HepG2 (cell line): ENCODE measurements at regions not wholly inside any gene's neighbourhood (a gene's known extent, or its start where the extent isn't known, plus 50 kb on each side); places are given as distances from the start of the nearest gene placed in this dataset.
A peak's percentile ranks its signal among the peaks of the same experiment; 100 is the strongest.

ENCODE experiments used
- ATAC-seq: fragments of 200-7000 bp; cut with Tn5 transposase; 3 replicates; pipeline ENCODE4 v1.9.1; 2020; ENCODE audit warnings: mild to moderate bottlenecking, moderate library complexity
- BruUV-seq: library from RNA; stranded (reverse); fragments of 400-500 nt; replicated peaks from 2 replicates; lab custom pipeline; 2021; lab: Mats Ljungman, UMichigan
- CTCF ChIA-PET: fragments of 300-600 bp; formaldehyde crosslinking; extraction: SDS; loops from one replicate; lab custom pipeline; 2021; ENCODE audit warnings: low total read pairs, inconsistent platforms, low intra/inter-chr PET ratio; lab: Yijun Ruan, JAX
- POLR2A ChIA-PET: fragments of 350-600 bp; sonication (Branson Sonifier 250); formaldehyde crosslinking; loops from one replicate; lab custom pipeline; 2020; ENCODE audit warnings: antibody characterized with exemption, inconsistent platforms; lab: Yijun Ruan, JAX
- DNase-seq: peaks from one replicate; pipeline ENCODE4 v3.0.0-alpha.2; 2015; ENCODE audit warnings: low spot score
- FAIRE-seq: peaks from 3 replicates; lab custom pipeline; 2011; peaks lifted over from hg19 to GRCh38; lab: Jason Lieb, UNC
- H2AFZ ChIP-seq: one replicate; pipeline ENCODE4 v1.6.1; 2011; ENCODE audit warnings: low read length, inconsistent platforms
- H3K27ac ChIP-seq: fragments of 300-600 bp; 3 replicates; pipeline ENCODE4 v1.8.0; 2011; ENCODE audit warnings: mixed run types, mild to moderate bottlenecking, mixed read lengths, low read length, inconsistent platforms; ENCODE audit not compliant: insufficient read depth; ENCODE audit errors: extremely low read length
- H3K27me3 ChIP-seq, 2 experiments: fragments of 200-600 bp in 1 of 2; 2 replicates in 1 of 2; 3 replicates in 1 of 2; pipeline versions ENCODE4 v1.6.0 to v1.8.0; 2011; ENCODE audit warnings: low read length in 2 of 2, mild to moderate bottlenecking in 2 of 2, moderate library complexity in 2 of 2, inconsistent platforms in 1 of 2; ENCODE audit not compliant: insufficient read depth in 2 of 2, control insufficient read depth in 1 of 2
- H3K36me3 ChIP-seq, 2 experiments: fragments of 200-600 bp in 1 of 2; replicated peaks in 1 of 2; 2 replicates in 1 of 2; 3 replicates in 1 of 2; pipeline versions ENCODE4 v1.5.1 to v1.8.0; 2011; ENCODE audit warnings: low read length in 2 of 2, inconsistent platforms in 1 of 2; ENCODE audit not compliant: insufficient read depth in 2 of 2, control insufficient read depth in 1 of 2
- H3K4me1 ChIP-seq: 2 replicates; pipeline ENCODE4 v1.5.1; 2012; ENCODE audit warnings: low read length, inconsistent platforms; ENCODE audit not compliant: insufficient read depth
- H3K4me2 ChIP-seq: 2 replicates; pipeline ENCODE4 v1.6.0; 2011; ENCODE audit warnings: low read depth, low read length, inconsistent platforms
- H3K4me3 ChIP-seq, 3 experiments: fragments of 200-600 bp in 1 of 3; sonication (generic), shearing (Covaris generic) in 1 of 3; replicated peaks in 1 of 3; 2 replicates each; pipeline ENCODE4 v1.5.1; 2011 to 2016; ENCODE audit warnings: low read length in 3 of 3, inconsistent platforms in 2 of 3, low read depth in 2 of 3, mild to moderate bottlenecking in 2 of 3, control low read depth in 1 of 3, mixed read lengths in 1 of 3; ENCODE audit not compliant: insufficient read depth in 1 of 3
- H3K79me2 ChIP-seq: one replicate; pipeline ENCODE4 v1.6.1; 2011; ENCODE audit warnings: low read length, inconsistent platforms; ENCODE audit not compliant: insufficient read depth
- H3K9ac ChIP-seq: 2 replicates; pipeline ENCODE4 v1.6.0; 2011; ENCODE audit warnings: mild to moderate bottlenecking, low read depth, low read length, inconsistent platforms; ENCODE audit not compliant: insufficient read depth
- H3K9me3 ChIP-seq: 2 replicates; pipeline ENCODE4 v1.5.1; 2012; ENCODE audit warnings: mild to moderate bottlenecking, low read length
- H4K20me1 ChIP-seq: 2 replicates; pipeline ENCODE4 v1.6.0; 2011; ENCODE audit warnings: inconsistent platforms, mild to moderate bottlenecking, low read length, moderate library complexity; ENCODE audit not compliant: insufficient read depth
- ATF3 ChIP-seq: sonication (generic); formaldehyde crosslinking; IDR thresholded peaks from 2 replicates; pipeline ENCODE4 v1.4.0; 2020; ENCODE audit warnings: missing genetic modification reagents
- CREBL2 ChIP-seq: sonication (generic); formaldehyde crosslinking; IDR thresholded peaks from 2 replicates; pipeline ENCODE4 v1.8.1; 2023; ENCODE audit warnings: missing genetic modification reagents, mild to moderate bottlenecking, borderline replicate concordance
- HNRNPLL ChIP-seq: fragments of 200-400 bp; formaldehyde crosslinking; IDR thresholded peaks from 2 replicates; pipeline ENCODE4 v1.6.1; 2017; ENCODE audit warnings: mild to moderate bottlenecking, low read depth, low read length; ENCODE audit not compliant: poor library complexity, severe bottlenecking
- IRF9 ChIP-seq: sonication (generic); formaldehyde crosslinking; IDR thresholded peaks from 2 replicates; pipeline ENCODE4 v1.8.0; 2022; ENCODE audit warnings: missing genetic modification reagents, mild to moderate bottlenecking, borderline replicate concordance
- PATZ1 ChIP-seq: sonication (generic); formaldehyde crosslinking; IDR thresholded peaks from 2 replicates; pipeline ENCODE4 v1.4.0; 2020; ENCODE audit warnings: missing genetic modification reagents
- PHF8 ChIP-seq: sonication (generic); formaldehyde crosslinking; IDR thresholded peaks from 2 replicates; pipeline ENCODE4 v1.5.0; 2020; ENCODE audit warnings: missing genetic modification reagents
- POLR2A ChIP-seq, 2 experiments: IDR thresholded peaks; 2 replicates each; pipeline ENCODE4 v1.6.1; 2011; ENCODE audit warnings: low read depth in 2 of 2, low read length in 2 of 2, mild to moderate bottlenecking in 1 of 2, moderate library complexity in 1 of 2; ENCODE audit not compliant: insufficient read depth in 1 of 2
- RELA ChIP-seq: sonication (generic); formaldehyde crosslinking; IDR thresholded peaks from 2 replicates; pipeline ENCODE4 v1.4.0; 2020; ENCODE audit warnings: missing genetic modification reagents
- RNF2 ChIP-seq: fragments of 450-650 bp; conservative IDR thresholded peaks from 2 replicates; pipeline ENCODE4 v1.6.1; 2016; ENCODE audit warnings: low read depth
- SKI ChIP-seq: fragments of 450-650 bp; IDR thresholded peaks from one replicate; pipeline ENCODE4 v1.6.1; 2018; ENCODE audit warnings: mild to moderate bottlenecking; ENCODE audit not compliant: partially characterized antibody
- TBX3 ChIP-seq: fragments of 450-650 bp; IDR thresholded peaks from 2 replicates; pipeline ENCODE4 v1.6.1; 2017; ENCODE audit warnings: antibody characterized with exemption, mild to moderate bottlenecking, inconsistent platforms, borderline replicate concordance
- ZNF280D ChIP-seq: sonication (generic); formaldehyde crosslinking; IDR thresholded peaks from 2 replicates; pipeline ENCODE4 v1.5.1; 2020; ENCODE audit warnings: mild to moderate bottlenecking, missing genetic modification reagents
- ZNF577 ChIP-seq: sonication (generic); formaldehyde crosslinking; IDR thresholded peaks from 2 replicates; pipeline ENCODE4 v1.4.0; 2020; ENCODE audit warnings: mild to moderate bottlenecking, low read depth, missing genetic modification reagents, borderline replicate concordance
- ZNF652 ChIP-seq: IDR thresholded peaks from 2 replicates; pipeline ENCODE4 v1.6.1; 2016; ENCODE audit warnings: low read depth, borderline replicate concordance
- ZSCAN29 ChIP-seq: sonication (generic); formaldehyde crosslinking; conservative IDR thresholded peaks from 2 replicates; pipeline ENCODE4 v1.4.0; 2020; ENCODE audit warnings: mild to moderate bottlenecking, missing genetic modification reagents
- WGBS: methylation state at CpG from one replicate; pipeline ENCODE4 v1.1.6; 2017; ENCODE audit warnings: low lambda C conversion rate; 5-methylcytosine and 5-hydroxymethylcytosine counted together
- in situ Hi-C: cut with HindIII; loops from 2 replicates; pipeline ENCODE4 v1.10.0; 2017; ENCODE audit warnings: low pct_unique_long_range_greater_than_20kb; ENCODE audit not compliant: extremely low pct_ligation_motif_present
- intact Hi-C: fragments of 100-400 bp; cut with micrococcal nuclease; formaldehyde crosslinking; loops from one replicate; pipeline ENCODE4 v1.10.0; 2022; ENCODE audit not compliant: unreplicated experiment

GRCh38 chr18:10131081-10131459 lies 217.3 kb downstream of the VAPA start (continued):
- TF ChIP-seq CREBL2 (CRISPR knock-in tag) = no peak
- TF ChIP-seq ZSCAN29 = no peak
- TF ChIP-seq TBX3 = no peak
- no peak for TF ChIP-seq RNF2
- no peak for TF ChIP-seq ZNF577
- no peak for TF ChIP-seq POLR2A (IDR thresholded peaks at IDR 0.05; ENCODE audit: insufficient read depth in 1 of 2, low read depth in 2 of 2, low read length in 2 of 2)
- TF ChIP-seq HNRNPLL = no peak
- TF ChIP-seq RELA (CRISPR knock-in tag) = no peak

GRCh38 chr18:10131460-10132395 lies 217.9 kb downstream of the VAPA start:
- ChIA-PET POLR2A (no interaction called here), CTCF (no interaction called here)
- ATAC-seq (peak; percentile 87), FAIRE-seq (no peak), DNase-seq (no peak)
- Histone ChIP-seq H3K9me3 (no peaks in the 10 kb centered on the region), H3K27me3 (peaks cover 0 to 32% of the 10 kb centered on the region in 2 experiments; a peak in 3 of 5 replicates), H3K4me3 (peak overlapping the region; percentile 29 to 56 (median 41)), H2AFZ (no peak overlapping the region), H3K36me3 (no peaks in the 10 kb centered on the region), H3K9ac (no peak overlapping the region), H4K20me1 (no peaks in the 10 kb centered on the region), H3K4me1 (peaks cover 13% of the 10 kb centered on the region; the same call in 1 of the 2 replicates), H3K4me2 (peak overlapping the region; percentile 75), H3K27ac (no peak overlapping the region), H3K79me2 (no peaks in the 10 kb centered on the region)
- intact Hi-C loops = no loop called here
- WGBS = 4% methylated on average over 21 of the region's 48 CpGs
- in situ Hi-C loops = no loop called here
- peak; percentile 58; the same call in 1 of the 2 replicates for TF ChIP-seq ZNF652 (CRISPR knock-in tag)
- no peak for TF ChIP-seq ATF3 (CRISPR knock-in tag)
- no peak for TF ChIP-seq ZNF280D
- no peak for TF ChIP-seq PHF8 (CRISPR knock-in tag)
- TF ChIP-seq IRF9 = no peak
- TF ChIP-seq PATZ1 (CRISPR knock-in tag) = peak; percentile 77
- no peak for TF ChIP-seq SKI
- peak; percentile 41 for TF ChIP-seq HNRNPLL
- no TSS peak for BruUV-seq
